Breast epithelium (tissue), 3 donors: ENCODE measurements at regions not wholly inside any gene's neighbourhood (a gene's known extent, or its start where the extent isn't known, plus 50 kb on each side); places are given as distances from the start of the nearest gene placed in this dataset.

Experiments used
- CTCF ChIP-seq, 3 donors: fragments of 450-650 bp; IDR thresholded peaks; one replicate each; pipeline ENCODE4 v1.5.1; 2016 to 2017; ENCODE audit warnings: antibody characterized with exemption in 3 of 3, mild to moderate bottlenecking in 3 of 3, moderate library complexity in 3 of 3
- POLR2AphosphoS5 ChIP-seq, 3 donors: sonication (generic); formaldehyde crosslinking; IDR thresholded peaks; one replicate each; pipeline ENCODE4 v1.6.1; 2017; ENCODE audit warnings: antibody characterized with exemption in 3 of 3

- TF ChIP-seq CTCF (IDR thresholded peaks at IDR 0.05) (no peak), POLR2AphosphoS5 (IDR thresholded peaks at IDR 0.05) (no peak)
Measured at GRCh38 chr2:236855866-236856847, 229.5 kb upstream of the COPS8 start.
